OCI-LY1 (cell line): ENCODE measurements at regions not wholly inside any gene's neighbourhood (a gene's known extent, or its start where the extent isn't known, plus 50 kb on each side); places are given as distances from the start of the nearest gene placed in this dataset.

ENCODE experiments used
- H2AFZ ChIP-seq: fragments of 200-600 bp; sonication (generic), shearing (Covaris generic); 2 replicates; pipeline ENCODE4 v1.6.0; 2014; ENCODE audit warnings: antibody characterized with exemption, mild to moderate bottlenecking, low read length
- H3F3A ChIP-seq: fragments of 200-600 bp; sonication (generic), shearing (Covaris generic); 2 replicates; pipeline ENCODE4 v1.6.0; 2014; ENCODE audit warnings: mild to moderate bottlenecking, antibody characterized with exemption, low read length, moderate library complexity; ENCODE audit not compliant: insufficient read depth
- H3K27ac ChIP-seq: fragments of 200-600 bp; sonication (generic); 2 replicates; pipeline ENCODE4 v1.5.1; 2014; ENCODE audit warnings: low read length, mixed run types, mild to moderate bottlenecking, low read depth; ENCODE audit not compliant: poor library complexity, severe bottlenecking
- H3K27me3 ChIP-seq: fragments of 200-600 bp; sonication (generic); 2 replicates; pipeline ENCODE4 v1.6.0; 2014; ENCODE audit warnings: antibody characterized with exemption, mild to moderate bottlenecking, low read length, moderate library complexity; ENCODE audit not compliant: insufficient read depth
- H3K36me3 ChIP-seq: fragments of 200-600 bp; sonication (generic); 2 replicates; pipeline ENCODE4 v1.6.1; 2014; ENCODE audit warnings: mild to moderate bottlenecking, antibody characterized with exemption, low read length, moderate library complexity, mixed read lengths; ENCODE audit not compliant: insufficient read depth
- H3K4me1 ChIP-seq: fragments of 200-600 bp; sonication (generic); 2 replicates; pipeline ENCODE4 v1.5.1; 2014; ENCODE audit warnings: mild to moderate bottlenecking, low read length, moderate library complexity; ENCODE audit not compliant: insufficient read depth, severe bottlenecking
- H3K4me2 ChIP-seq: fragments of 200-600 bp; sonication (generic), shearing (Covaris generic); 2 replicates; pipeline ENCODE4 v1.6.1; 2014; ENCODE audit warnings: low read length
- H3K4me3 ChIP-seq: fragments of 200-600 bp; sonication (generic); 2 replicates; pipeline ENCODE4 v1.5.1; 2014; ENCODE audit warnings: low read length, low read depth, mild to moderate bottlenecking, mixed read lengths; ENCODE audit not compliant: poor library complexity, severe bottlenecking
- H3K79me2 ChIP-seq: fragments of 200-600 bp; shearing (Covaris generic); 2 replicates; pipeline ENCODE4 v1.6.1; 2016; ENCODE audit warnings: mixed run types, low read length, mixed read lengths; ENCODE audit not compliant: insufficient read depth
- H3K9ac ChIP-seq: fragments of 200-600 bp; sonication (generic), shearing (Covaris generic); 2 replicates; pipeline ENCODE4 v1.6.1; 2014; ENCODE audit warnings: mild to moderate bottlenecking, low read length, mixed read lengths
- H3K9me2 ChIP-seq: fragments of 200-600 bp; sonication (generic), shearing (Covaris generic); 2 replicates; pipeline ENCODE4 v1.6.1; 2014; ENCODE audit warnings: low read depth, mild to moderate bottlenecking, low read length, mixed read lengths
- H3K9me3 ChIP-seq: fragments of 200-600 bp; shearing (Covaris generic); 2 replicates; pipeline ENCODE4 v1.6.1; 2014; ENCODE audit warnings: low read length, mixed read lengths
- H4K20me1 ChIP-seq: fragments of 200-600 bp; sonication (generic), shearing (Covaris generic); 2 replicates; pipeline ENCODE4 v1.6.0; 2016; ENCODE audit warnings: mild to moderate bottlenecking, low read length; ENCODE audit not compliant: insufficient read depth
- CTCF ChIP-seq: fragments of 200-600 bp; sonication (generic), shearing (Covaris generic); IDR thresholded peaks from 2 replicates; pipeline ENCODE4 v1.5.1; 2017; ENCODE audit warnings: mild to moderate bottlenecking, antibody characterized with exemption, low read length, moderate library complexity, mixed read lengths
- EZH2 ChIP-seq: fragments of 200-600 bp; sonication (generic), shearing (Covaris generic); IDR thresholded peaks from 2 replicates; pipeline ENCODE4 v1.8.0; 2017; ENCODE audit warnings: borderline replicate concordance, mixed run types, mild to moderate bottlenecking, antibody characterized with exemption, low read length, moderate library complexity, mixed read lengths

GRCh38 chr1:4166713-4167112, 266.6 kb upstream of the C1orf174 start:
- TF ChIP-seq CTCF (no peak), EZH2 (no peak)
- Histone ChIP-seq H3K9ac (no peak overlapping the region), H3K27me3 (0 out of 2 replicates have a peak, but pooled peaks cover 3% of the 10 kb centered on the region), H2AFZ (no peak overlapping the region), H3F3A (no peaks in the 10 kb centered on the region), H3K27ac (no peak overlapping the region), H3K4me3 (no peak overlapping the region), H3K4me1 (no peaks in the 10 kb centered on the region), H3K79me2 (no peaks in the 10 kb centered on the region), H3K9me2 (no peaks in the 10 kb centered on the region), H3K9me3 (no peaks in the 10 kb centered on the region), H4K20me1 (no peaks in the 10 kb centered on the region), H3K36me3 (no peaks in the 10 kb centered on the region), H3K4me2 (no peak overlapping the region)

GRCh38 chr1:4169991-4170390, 269.9 kb upstream of the C1orf174 start:
- Histone ChIP-seq H3K4me3 (no peak overlapping the region), H2AFZ (no peak overlapping the region), H3K79me2 (no peaks in the 10 kb centered on the region), H3K27ac (no peak overlapping the region), H3F3A (no peaks in the 10 kb centered on the region), H3K9me2 (no peaks in the 10 kb centered on the region), H4K20me1 (no peaks in the 10 kb centered on the region), H3K9me3 (no peaks in the 10 kb centered on the region), H3K36me3 (no peaks in the 10 kb centered on the region), H3K4me2 (no peak overlapping the region), H3K9ac (no peak overlapping the region), H3K27me3 (0 out of 2 replicates have a peak, but pooled peaks cover 3% of the 10 kb centered on the region), H3K4me1 (no peaks in the 10 kb centered on the region)
- no peak for TF ChIP-seq CTCF
- no peak for TF ChIP-seq EZH2

GRCh38 chr1:4170548-4171340, 270.7 kb upstream of the C1orf174 start:
- Histone ChIP-seq H3K27me3 (0 out of 2 replicates have a peak, but pooled peaks cover 3% of the 10 kb centered on the region), H3K4me3 (no peak overlapping the region), H3F3A (no peaks in the 10 kb centered on the region), H3K4me1 (no peaks in the 10 kb centered on the region), H3K9ac (no peak overlapping the region), H2AFZ (no peak overlapping the region), H3K79me2 (no peaks in the 10 kb centered on the region), H3K4me2 (no peak overlapping the region), H3K27ac (no peak overlapping the region), H3K9me2 (no peaks in the 10 kb centered on the region), H4K20me1 (no peaks in the 10 kb centered on the region), H3K36me3 (no peaks in the 10 kb centered on the region), H3K9me3 (no peaks in the 10 kb centered on the region)
- TF ChIP-seq EZH2 = no peak
- TF ChIP-seq CTCF = no peak
